ENCODE measurements at regions not wholly inside any gene's neighbourhood (a gene's known extent, or its start where the extent isn't known, plus 50 kb on each side); places are given as distances from the start of the nearest gene placed in this dataset.
"Not testable (repeated sequence)": the region's sequence is repeated elsewhere in the genome, so short reads cannot be mapped to it uniquely, and the experiment has no call there.

DNA sequence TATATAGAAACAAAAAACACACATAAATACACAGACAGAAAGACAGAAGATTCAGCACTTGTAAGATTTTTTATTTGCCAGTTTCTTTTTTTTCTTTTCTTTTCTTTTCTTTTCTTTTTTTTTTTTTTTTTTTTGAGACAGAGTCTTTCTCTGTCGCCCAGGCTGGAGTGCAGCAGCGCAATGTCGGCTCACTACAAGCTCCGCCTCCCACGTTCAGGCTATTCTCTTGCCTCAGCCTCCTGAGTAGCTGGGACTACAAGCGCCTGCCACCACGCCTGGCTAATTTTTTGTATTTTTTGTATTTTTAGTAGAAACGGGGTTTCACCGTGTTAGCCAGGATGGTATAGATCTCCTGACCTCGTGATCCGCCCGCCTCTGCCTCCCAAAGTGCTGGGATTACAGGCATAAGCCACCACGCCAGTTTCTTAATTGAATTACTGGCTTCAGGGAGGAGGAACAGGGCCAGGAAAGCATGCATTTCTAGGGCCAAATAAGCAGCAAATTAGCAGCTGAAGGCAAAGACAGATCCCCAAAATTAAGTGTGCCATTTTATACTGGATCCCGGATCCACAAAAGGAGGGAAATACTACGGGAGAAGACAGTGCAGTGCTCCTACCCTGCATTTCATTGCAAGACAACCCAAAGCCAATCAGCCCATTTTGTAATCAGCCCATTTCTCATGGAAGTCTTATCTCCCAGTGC is 305.6 kb upstream of the CCNH start:
- in situ Hi-C loops (cut with MboI); POLR2A ChIA-PET; H2AFZ ChIP-seq (ENCODE audit: low read depth, low read length); H3K4me1 ChIP-seq (replicated peaks in 1 of 2; ENCODE audit: control insufficient read depth in 2 of 2, insufficient read depth in 2 of 2, low read length in 2 of 2); intact Hi-C loops (cut with micrococcal nuclease); BruUV-seq (replicated peaks); H4K20me1 ChIP-seq (replicated peaks; ENCODE audit: control insufficient read depth, insufficient read depth, low read length); FAIRE-seq; H3K9me1 ChIP-seq (ENCODE audit: control insufficient read depth, insufficient read depth, low read length); H3K4me2 ChIP-seq (ENCODE audit: insufficient read depth, low read length); H3K27ac ChIP-seq (ENCODE audit: extremely low read depth, low read depth, low read length); H3K4me3 ChIP-seq; CTCF ChIA-PET (ENCODE audit: low intra/inter-chr PET ratio); H3K9ac ChIP-seq (ENCODE audit: insufficient read depth in 1 of 2, low read depth in 2 of 2, low read length in 2 of 2); H3K27me3 ChIP-seq (ENCODE audit: control insufficient read depth in 2 of 2, insufficient read depth in 2 of 2, low read length in 2 of 2); DNase-seq (ENCODE audit: extremely low read depth in 1 of 4, low spot score in 3 of 4); ATAC-seq; H3K9me3 ChIP-seq (replicated peaks; ENCODE audit: control insufficient read depth, insufficient read depth, low read depth, low read length); H3K79me2 ChIP-seq (ENCODE audit: control insufficient read depth, insufficient read depth, low read length); H3K36me3 ChIP-seq (ENCODE audit: control insufficient read depth, insufficient read depth, low read length): not testable (repeated sequence)
- WGBS (ENCODE audit: insufficient coverage, low coverage, missing lambda C conversion rate) = 0% methylated on average over 11 of the region's 15 CpGs

GRCh38 chr5:87717761-87718160 is 305.0 kb upstream of the CCNH start:
- Histone ChIP-seq H3K79me2 (ENCODE audit: control insufficient read depth, insufficient read depth, low read length) (no peaks in the 10 kb centered on the region), H3K4me1 (replicated peaks in 1 of 2; ENCODE audit: control insufficient read depth in 2 of 2, insufficient read depth in 2 of 2, low read length in 2 of 2) (no peaks in the 10 kb centered on the region), H3K4me2 (ENCODE audit: insufficient read depth, low read length) (no peak overlapping the region), H4K20me1 (replicated peaks; ENCODE audit: control insufficient read depth, insufficient read depth, low read length) (no peaks in the 10 kb centered on the region), H3K9me3 (replicated peaks; ENCODE audit: control insufficient read depth, insufficient read depth, low read depth, low read length) (no peaks in the 10 kb centered on the region), H3K4me3 (no peak overlapping the region), H3K9ac (ENCODE audit: insufficient read depth in 1 of 2, low read depth in 2 of 2, low read length in 2 of 2) (no peak overlapping the region), H3K9me1 (ENCODE audit: control insufficient read depth, insufficient read depth, low read length) (no peaks in the 10 kb centered on the region), H3K36me3 (ENCODE audit: control insufficient read depth, insufficient read depth, low read length) (no peaks in the 10 kb centered on the region), H3K27ac (ENCODE audit: extremely low read depth, low read depth, low read length) (no peak overlapping the region), H2AFZ (ENCODE audit: low read depth, low read length) (no peak overlapping the region), H3K27me3 (ENCODE audit: control insufficient read depth in 2 of 2, insufficient read depth in 2 of 2, low read length in 2 of 2) (no peaks in the 10 kb centered on the region)
- no TSS peak for BruUV-seq (replicated peaks)
- ChIA-PET POLR2A (no interaction called here), CTCF (ENCODE audit: low intra/inter-chr PET ratio) (no interaction called here)
- no peak for TF ChIP-seq CREM (IDR thresholded peaks at IDR 0.05; ENCODE audit: low read depth)
- TF ChIP-seq ARID2 (IDR thresholded peaks at IDR 0.05) = no peak
- TF ChIP-seq SMARCA4 (IDR thresholded peaks at IDR 0.05) = no peak
- no peak for TF ChIP-seq JUN (IDR thresholded peaks at IDR 0.05; ENCODE audit: borderline replicate concordance, low read depth, low read length)
- TF ChIP-seq JUN (CRISPR knock-in tag; IDR thresholded peaks at IDR 0.05; ENCODE audit: borderline replicate concordance) = no peak
- intact Hi-C loops (cut with micrococcal nuclease) (no loop called here), in situ Hi-C loops (cut with MboI) (no loop called here)
- ATAC-seq (no peak), DNase-seq (ENCODE audit: extremely low read depth in 1 of 4, low spot score in 3 of 4) (no peak), FAIRE-seq (no peak)
- WGBS (ENCODE audit: insufficient coverage, low coverage, missing lambda C conversion rate) = 0% methylated on average over 2 of the region's 2 CpGs

Measured in K562 (cell line).